HEK293 (cell line): ENCODE measurements at regions not wholly inside any gene's neighbourhood (a gene's known extent, or its start where the extent isn't known, plus 50 kb on each side); places are given as distances from the start of the nearest gene placed in this dataset.

Experiments used
- CTCF ChIP-seq: fragments of 450-650 bp; formaldehyde crosslinking; IDR thresholded peaks from 2 replicates; pipeline ENCODE4 v1.5.1; 2016; ENCODE audit warnings: missing biosample characterization, missing genetic modification characterization
- ZFP3 ChIP-seq: fragments of 450-650 bp; formaldehyde crosslinking; IDR thresholded peaks from 2 replicates; pipeline ENCODE4 v1.5.1; 2016; ENCODE audit warnings: low read depth, missing biosample characterization, missing genetic modification characterization

- TF ChIP-seq CTCF (tag by site-specific recombination): no peak
- no peak for TF ChIP-seq ZFP3 (tag by site-specific recombination)
These were observed 99.0 kb upstream of the TAB2 start for GRCh38 chr6:149218471-149218870.
